ENCODE measurements at regions not wholly inside any gene's neighbourhood (a gene's known extent, or its start where the extent isn't known, plus 50 kb on each side); places are given as distances from the start of the nearest gene placed in this dataset.

DNA sequence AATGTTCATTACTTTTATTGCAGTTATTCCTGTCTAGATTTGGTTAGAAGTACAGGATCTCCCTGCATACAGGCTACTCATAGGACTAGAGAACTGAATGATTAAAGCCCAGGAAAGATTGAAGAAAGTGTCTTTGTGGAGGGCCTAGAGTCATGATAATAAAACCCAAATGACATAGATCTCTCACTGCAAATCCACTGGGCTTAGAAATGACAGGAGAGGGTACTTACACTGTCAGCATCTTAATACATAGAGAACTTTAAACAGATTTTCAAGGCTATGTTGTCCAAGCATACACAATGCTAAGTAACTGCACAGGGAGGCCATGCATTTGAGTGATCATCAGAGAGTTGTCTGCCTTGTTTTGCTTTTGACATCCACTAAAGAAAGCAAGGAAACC lies 383.8 kb upstream of the MAP3K7 start:
- no peaks in the 10 kb centered on the region for H3K36me3 ChIP-seq
- no peaks in the 10 kb centered on the region for H3K4me1 ChIP-seq
- TF ChIP-seq, protein P1, sequence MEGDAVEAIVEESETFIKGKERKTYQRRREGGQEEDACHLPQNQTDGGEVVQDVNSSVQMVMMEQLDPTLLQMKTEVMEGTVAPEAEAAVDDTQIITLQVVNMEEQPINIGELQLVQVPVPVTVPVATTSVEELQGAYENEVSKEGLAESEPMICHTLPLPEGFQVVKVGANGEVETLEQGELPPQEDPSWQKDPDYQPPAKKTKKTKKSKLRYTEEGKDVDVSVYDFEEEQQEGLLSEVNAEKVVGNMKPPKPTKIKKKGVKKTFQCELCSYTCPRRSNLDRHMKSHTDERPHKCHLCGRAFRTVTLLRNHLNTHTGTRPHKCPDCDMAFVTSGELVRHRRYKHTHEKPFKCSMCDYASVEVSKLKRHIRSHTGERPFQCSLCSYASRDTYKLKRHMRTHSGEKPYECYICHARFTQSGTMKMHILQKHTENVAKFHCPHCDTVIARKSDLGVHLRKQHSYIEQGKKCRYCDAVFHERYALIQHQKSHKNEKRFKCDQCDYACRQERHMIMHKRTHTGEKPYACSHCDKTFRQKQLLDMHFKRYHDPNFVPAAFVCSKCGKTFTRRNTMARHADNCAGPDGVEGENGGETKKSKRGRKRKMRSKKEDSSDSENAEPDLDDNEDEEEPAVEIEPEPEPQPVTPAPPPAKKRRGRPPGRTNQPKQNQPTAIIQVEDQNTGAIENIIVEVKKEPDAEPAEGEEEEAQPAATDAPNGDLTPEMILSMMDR (IDR thresholded peaks at IDR 0.05): no peak
- no peaks in the 10 kb centered on the region for H3K27me3 ChIP-seq (ENCODE audit: low read depth)
- no peak overlapping the region for H3K4me3 ChIP-seq
- no peak overlapping the region for H3K27ac ChIP-seq
- intact Hi-C loops (cut with DNase I): no loop called here
- ATAC-seq: no peak
- DNase-seq: no peak
- no peaks in the 10 kb centered on the region for H3K9me3 ChIP-seq

DNA sequence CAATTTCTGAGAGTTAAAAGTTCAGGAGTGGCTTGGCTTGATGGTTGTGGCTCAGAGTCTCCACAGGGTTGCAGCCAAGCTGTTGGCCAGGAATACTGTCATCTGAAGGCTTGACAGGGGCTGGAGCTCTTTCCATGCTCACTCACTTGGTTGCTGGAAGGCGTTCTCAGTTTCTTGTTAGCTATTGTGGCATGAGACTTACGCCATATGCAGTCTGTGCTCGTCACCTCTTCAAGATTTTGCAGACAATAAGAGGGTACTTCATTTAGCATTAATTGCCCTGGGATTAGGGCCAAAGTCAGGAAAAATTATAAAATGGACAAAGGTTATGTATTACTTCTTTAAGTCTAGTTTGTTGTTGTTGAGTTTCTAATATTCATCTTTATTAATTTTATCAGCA lies 380.6 kb upstream of the MAP3K7 start:
- DNase-seq: no peak
- Histone ChIP-seq H3K9me3 (no peaks in the 10 kb centered on the region), H3K36me3 (no peaks in the 10 kb centered on the region), H3K27me3 (ENCODE audit: low read depth) (no peaks in the 10 kb centered on the region), H3K4me1 (no peaks in the 10 kb centered on the region), H3K4me3 (no peak overlapping the region), H3K27ac (no peak overlapping the region)
- ATAC-seq: no peak
- TF ChIP-seq, protein P1 (IDR thresholded peaks at IDR 0.05): no peak
- intact Hi-C loops (cut with DNase I): no loop called here

DNA sequence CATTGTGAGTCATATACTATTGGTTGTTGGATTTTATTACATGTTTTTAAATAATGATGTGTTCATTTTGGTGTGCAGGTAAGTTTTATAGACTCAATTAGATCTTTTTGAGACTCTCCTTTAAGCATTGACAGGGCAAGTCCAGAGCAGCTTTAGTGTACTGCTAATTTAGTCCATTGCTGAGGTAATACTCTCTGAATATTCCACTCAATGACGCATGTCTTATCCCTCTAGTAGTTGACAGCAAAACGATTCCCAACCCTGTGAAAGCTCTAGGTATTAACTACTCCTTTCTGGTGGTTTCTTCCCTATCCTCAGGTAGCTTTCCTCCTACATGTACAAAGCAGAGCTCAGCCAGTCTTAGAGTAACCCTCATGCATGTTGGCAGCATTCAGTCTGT lies 373.5 kb upstream of the MAP3K7 start:
- H3K36me3 ChIP-seq: no peaks in the 10 kb centered on the region
- no peak overlapping the region for H3K4me3 ChIP-seq
- ATAC-seq (no peak), DNase-seq (no peak)
- TF ChIP-seq, protein P1 (IDR thresholded peaks at IDR 0.05): no peak
- no peaks in the 10 kb centered on the region for H3K4me1 ChIP-seq
- no peaks in the 10 kb centered on the region for H3K9me3 ChIP-seq
- no peaks in the 10 kb centered on the region for H3K27me3 ChIP-seq (ENCODE audit: low read depth)
- H3K27ac ChIP-seq: no peak overlapping the region
- intact Hi-C loops (cut with DNase I): no loop called here

DNA sequence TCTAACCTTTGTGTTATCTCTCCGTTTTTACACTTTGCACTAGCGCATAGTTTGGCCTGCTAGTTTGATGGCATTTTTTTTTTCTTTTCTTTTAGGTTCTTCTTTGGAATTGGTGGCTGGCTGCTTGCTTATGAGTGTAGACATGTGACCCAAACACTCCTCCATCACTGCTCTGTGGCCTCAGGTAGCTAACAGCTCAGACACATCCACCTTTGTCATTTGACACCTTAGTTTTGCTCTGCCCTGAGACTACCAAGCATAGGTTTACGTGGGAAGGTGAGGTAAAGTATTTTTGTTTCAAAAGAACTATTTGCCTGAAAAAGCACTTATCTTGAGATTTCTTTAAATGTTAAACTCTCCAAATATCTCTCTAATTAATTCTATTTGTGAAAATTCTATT lies 368.4 kb upstream of the MAP3K7 start:
- Histone ChIP-seq H3K27ac (no peak overlapping the region), H3K36me3 (no peaks in the 10 kb centered on the region), H3K4me1 (no peaks in the 10 kb centered on the region), H3K27me3 (ENCODE audit: low read depth) (no peaks in the 10 kb centered on the region), H3K9me3 (no peaks in the 10 kb centered on the region), H3K4me3 (no peak overlapping the region)
- intact Hi-C loops (cut with DNase I): no loop called here
- DNase-seq (no peak), ATAC-seq (no peak)
- TF ChIP-seq, protein P1 (IDR thresholded peaks at IDR 0.05): no peak

DNA sequence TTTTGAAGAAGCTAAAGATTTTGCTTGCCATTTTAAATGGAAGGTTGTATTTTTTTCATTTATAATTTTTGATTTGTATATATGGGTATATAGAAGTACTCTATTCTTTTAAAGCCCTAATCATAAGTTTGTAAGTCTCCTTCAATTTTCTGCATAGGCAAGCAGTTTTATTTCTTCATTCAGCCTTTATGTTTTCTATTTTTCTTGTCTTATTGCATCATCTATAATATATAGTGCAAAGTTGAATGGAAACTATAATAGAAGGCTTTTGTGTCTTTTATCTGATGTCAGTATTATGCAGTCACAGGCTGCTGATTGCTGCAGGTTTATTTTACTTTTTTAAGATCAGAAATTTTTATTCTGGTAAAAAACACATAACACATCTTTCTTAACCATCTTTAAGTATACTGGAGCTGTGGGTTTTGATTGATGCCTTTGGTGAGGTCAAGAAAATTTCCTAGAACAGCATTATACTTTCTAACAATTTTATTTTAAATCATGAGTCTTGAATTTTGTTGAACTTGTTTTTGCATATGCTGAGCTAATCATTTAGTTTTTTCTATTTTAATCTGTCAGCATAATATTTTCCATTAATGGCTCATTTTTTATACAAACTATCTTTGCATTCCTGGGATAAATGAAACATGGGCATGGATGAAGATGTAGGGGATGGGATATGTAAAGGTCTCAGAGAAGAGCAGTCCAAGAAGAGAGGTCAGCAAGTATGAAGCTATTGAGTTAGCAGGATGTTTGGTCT lies 366.7 kb upstream of the MAP3K7 start:
- ATAC-seq: no peak
- TF ChIP-seq, protein P1 (IDR thresholded peaks at IDR 0.05): no peak
- intact Hi-C loops (cut with DNase I): no loop called here
- no peak for DNase-seq
- Histone ChIP-seq H3K27me3 (ENCODE audit: low read depth) (no peaks in the 10 kb centered on the region), H3K4me3 (no peak overlapping the region), H3K27ac (no peak overlapping the region), H3K9me3 (no peaks in the 10 kb centered on the region), H3K4me1 (no peaks in the 10 kb centered on the region), H3K36me3 (no peaks in the 10 kb centered on the region)

Data from lower lobe of right lung (tissue), 2 donors.